Skeletal muscle cell (primary cell): ENCODE measurements at regions not wholly inside any gene's neighbourhood (a gene's known extent, or its start where the extent isn't known, plus 50 kb on each side); places are given as distances from the start of the nearest gene placed in this dataset.
"Not testable (repeated sequence)": the region's sequence is repeated elsewhere in the genome, so short reads cannot be mapped to it uniquely, and the experiment has no call there.

ENCODE experiments used
- DNase-seq: peaks from one replicate; pipeline ENCODE4 v3.0.0-alpha.2; 2010; ENCODE audit warnings: low read depth
- H3K4me3 ChIP-seq: 2 replicates; pipeline ENCODE4 v1.5.1; 2011; ENCODE audit warnings: low read depth, mild to moderate bottlenecking, control low read depth, low read length, moderate library complexity

GRCh38 chr18:961644-962355, 57.1 kb downstream of the ADCYAP1 start:
- no peak for DNase-seq
- H3K4me3 ChIP-seq, result peak overlapping the region; percentile 52

- no peak for DNase-seq
Measured at GRCh38 chr18:963276-963675, 58.6 kb downstream of the ADCYAP1 start.

GRCh38 chr18:965921-966758, 61.5 kb downstream of the ADCYAP1 start:
- no peak overlapping the region for H3K4me3 ChIP-seq
- DNase-seq, result no peak

More at GRCh38 chr18:963276-963675, 58.6 kb downstream of the ADCYAP1 start:
- H3K4me3 ChIP-seq, result no peak overlapping the region

- DNase-seq, result no peak
- H3K4me3 ChIP-seq, result no peak overlapping the region
Measured at GRCh38 chr18:966759-967576, 62.3 kb downstream of the ADCYAP1 start.

GRCh38 chr18:968910-969309, 64.2 kb downstream of the ADCYAP1 start:
- DNase-seq, H3K4me3 ChIP-seq: not testable (repeated sequence)

GRCh38 chr18:969311-969710, 64.6 kb downstream of the ADCYAP1 start:
- not testable (repeated sequence) for H3K4me3 ChIP-seq, DNase-seq

- not testable (repeated sequence) for DNase-seq, H3K4me3 ChIP-seq
Measured at GRCh38 chr18:974606-975005, 69.9 kb downstream of the ADCYAP1 start.

- not testable (repeated sequence) for DNase-seq, H3K4me3 ChIP-seq
Measured at GRCh38 chr18:976393-977128, 71.9 kb downstream of the ADCYAP1 start.

- not testable (repeated sequence) for H3K4me3 ChIP-seq, DNase-seq
Measured at GRCh38 chr18:977327-977726, 72.7 kb downstream of the ADCYAP1 start.

GRCh38 chr18:977732-978131, 73.1 kb downstream of the ADCYAP1 start:
- not testable (repeated sequence) for H3K4me3 ChIP-seq, DNase-seq

GRCh38 chr18:980586-980985, 75.9 kb downstream of the ADCYAP1 start:
- no peak for DNase-seq
- no peak overlapping the region for H3K4me3 ChIP-seq

GRCh38 chr18:984004-984403, 79.3 kb downstream of the ADCYAP1 start:
- no peak for DNase-seq
- no peak overlapping the region for H3K4me3 ChIP-seq

GRCh38 chr18:985212-985661, 80.6 kb downstream of the ADCYAP1 start:
- H3K4me3 ChIP-seq, result no peak overlapping the region
- DNase-seq, result no peak

- no peak overlapping the region for H3K4me3 ChIP-seq
- DNase-seq, result no peak
Measured at GRCh38 chr18:986051-986450, 81.4 kb downstream of the ADCYAP1 start.

GRCh38 chr18:986552-986951, 81.9 kb downstream of the ADCYAP1 start:
- no peak overlapping the region for H3K4me3 ChIP-seq
- DNase-seq, result no peak

GRCh38 chr18:987325-988186, 82.9 kb downstream of the ADCYAP1 start:
- no peak overlapping the region for H3K4me3 ChIP-seq
- DNase-seq, result no peak

- H3K4me3 ChIP-seq, result no peak overlapping the region
- no peak for DNase-seq
Measured at GRCh38 chr18:989425-989824, 84.8 kb downstream of the ADCYAP1 start.

GRCh38 chr18:990197-990596, 85.5 kb downstream of the ADCYAP1 start:
- no peak for DNase-seq
- no peak overlapping the region for H3K4me3 ChIP-seq
